ENCODE measurements at regions not wholly inside any gene's neighbourhood (a gene's known extent, or its start where the extent isn't known, plus 50 kb on each side); places are given as distances from the start of the nearest gene placed in this dataset.
A peak's percentile ranks its signal among the peaks of the same experiment; 100 is the strongest.

GRCh38 chr6:76818451-76818850, 644.8 kb downstream of the HTR1B start:
- peak; percentile 52 for DNase-seq
- H3K27me3 ChIP-seq, result no peaks in the 10 kb centered on the region
- H3K4me3 ChIP-seq, result no peak overlapping the region
- no peak overlapping the region for H3K27ac ChIP-seq
- peak; percentile 39 for ATAC-seq
- H3K4me1 ChIP-seq, result no peaks in the 10 kb centered on the region
- no peak for TF ChIP-seq CTCF (IDR thresholded peaks at IDR 0.05)
- H3K9me3 ChIP-seq, result no peaks in the 10 kb centered on the region
- no peaks in the 10 kb centered on the region for H3K36me3 ChIP-seq
- intact Hi-C loops (cut with DNase I), result no loop called here

- DNase-seq (peak; percentile 46), ATAC-seq (peak; percentile 20)
- Histone ChIP-seq H3K9me3 (no peaks in the 10 kb centered on the region), H3K27me3 (no peaks in the 10 kb centered on the region), H3K36me3 (no peaks in the 10 kb centered on the region), H3K4me3 (no peak overlapping the region), H3K27ac (no peak overlapping the region), H3K4me1 (no peaks in the 10 kb centered on the region)
- TF ChIP-seq CTCF (IDR thresholded peaks at IDR 0.05), result no peak
- intact Hi-C loops (cut with DNase I), result no loop called here
These were observed 645.9 kb downstream of the HTR1B start for GRCh38 chr6:76817429-76817828.

GRCh38 chr6:76814496-76815458, 648.5 kb downstream of the HTR1B start:
- Histone ChIP-seq H3K4me3 (no peak overlapping the region), H3K4me1 (no peaks in the 10 kb centered on the region), H3K9me3 (no peaks in the 10 kb centered on the region), H3K27ac (no peak overlapping the region), H3K36me3 (no peaks in the 10 kb centered on the region), H3K27me3 (no peaks in the 10 kb centered on the region)
- intact Hi-C loops (cut with DNase I), result no loop called here
- ATAC-seq (no peak), DNase-seq (no peak)
- no peak for TF ChIP-seq CTCF (IDR thresholded peaks at IDR 0.05)

- Histone ChIP-seq H3K9me3 (no peaks in the 10 kb centered on the region), H3K4me1 (no peaks in the 10 kb centered on the region), H3K27me3 (no peaks in the 10 kb centered on the region), H3K4me3 (no peak overlapping the region), H3K27ac (no peak overlapping the region), H3K36me3 (no peaks in the 10 kb centered on the region)
- TF ChIP-seq CTCF (IDR thresholded peaks at IDR 0.05), result no peak
- intact Hi-C loops (cut with DNase I), result no loop called here
- DNase-seq (peak; percentile 48), ATAC-seq (no peak)
These were observed 653.0 kb downstream of the HTR1B start for GRCh38 chr6:76810286-76810685.

- Histone ChIP-seq H3K4me3 (no peak overlapping the region), H3K4me1 (no peaks in the 10 kb centered on the region), H3K9me3 (no peaks in the 10 kb centered on the region), H3K27me3 (no peaks in the 10 kb centered on the region), H3K36me3 (no peaks in the 10 kb centered on the region), H3K27ac (no peak overlapping the region)
- intact Hi-C loops (cut with DNase I), result no loop called here
- DNase-seq, result no peak
- no peak for TF ChIP-seq CTCF (IDR thresholded peaks at IDR 0.05)
- ATAC-seq, result no peak
These were observed 660.2 kb downstream of the HTR1B start for GRCh38 chr6:76803038-76803580.
